HS-5 (cell line): ENCODE measurements at regions not wholly inside any gene's neighbourhood (a gene's known extent, or its start where the extent isn't known, plus 50 kb on each side); places are given as distances from the start of the nearest gene placed in this dataset.
"Not testable (repeated sequence)": the region's sequence is repeated elsewhere in the genome, so short reads cannot be mapped to it uniquely, and the experiment has no call there.

Experiments used
- DNase-seq: peaks from one replicate; pipeline ENCODE4 v3.0.0-alpha.2; 2012; ENCODE audit warnings: low read depth

DNA sequence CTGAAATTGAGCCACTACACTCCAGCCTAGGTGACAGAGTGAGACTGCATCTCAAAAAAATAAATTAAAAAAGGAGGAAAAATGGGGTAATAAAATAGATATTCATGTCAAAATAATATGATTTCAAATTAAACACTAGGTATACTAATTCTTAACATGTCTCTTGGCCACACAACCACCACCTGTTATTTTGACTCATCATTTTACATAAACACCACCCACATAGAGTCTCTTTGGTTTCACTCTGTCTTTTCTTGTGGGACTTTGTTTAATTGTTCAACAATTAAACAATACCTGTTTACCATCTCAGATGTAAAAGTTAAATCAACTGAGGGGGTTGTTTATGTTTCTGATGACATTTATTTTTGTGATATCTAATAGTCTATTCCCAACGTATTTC, 476.8 kb upstream of the ADGRB3 start:
- no peak for DNase-seq

DNA sequence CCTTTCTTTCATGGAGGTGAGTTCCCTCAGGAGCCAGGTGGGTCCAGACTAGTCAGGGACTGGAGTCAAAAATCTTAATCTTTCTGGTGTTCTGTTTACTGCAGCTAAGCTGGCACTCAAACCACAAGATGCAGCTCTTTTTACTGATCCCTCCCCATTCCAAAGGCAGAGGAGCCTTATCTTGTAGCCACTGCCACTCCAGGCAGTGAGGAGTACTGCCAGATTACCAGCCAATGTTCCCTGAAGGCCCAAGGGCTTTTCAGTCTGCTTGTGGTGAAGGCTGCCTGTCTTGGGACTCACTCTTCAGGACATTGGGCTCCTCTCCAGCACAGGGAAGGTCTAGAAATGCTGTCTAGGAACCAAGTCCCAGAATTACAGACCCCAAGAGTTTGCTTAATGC, 490.4 kb upstream of the ADGRB3 start:
- DNase-seq, result no peak

DNA sequence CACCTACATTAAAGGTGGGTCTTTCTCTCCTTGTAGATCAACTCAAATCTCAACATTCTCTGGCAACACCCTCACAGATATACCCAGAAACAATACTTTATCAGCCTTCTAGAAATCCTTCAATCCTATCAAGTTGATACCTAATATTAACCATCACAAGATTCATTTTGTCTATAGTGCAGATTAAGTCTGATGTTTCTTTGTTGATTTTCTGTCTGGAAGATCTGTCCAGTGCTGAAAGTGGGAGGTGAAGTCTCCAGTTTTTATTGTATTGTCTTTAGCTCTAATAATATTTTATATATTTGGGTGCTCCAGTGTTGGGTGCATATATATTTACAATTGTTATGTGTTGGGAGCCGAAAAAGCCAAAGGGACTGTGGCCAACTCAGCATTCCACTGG, 493.9 kb upstream of the ADGRB3 start:
- no peak for DNase-seq

DNA sequence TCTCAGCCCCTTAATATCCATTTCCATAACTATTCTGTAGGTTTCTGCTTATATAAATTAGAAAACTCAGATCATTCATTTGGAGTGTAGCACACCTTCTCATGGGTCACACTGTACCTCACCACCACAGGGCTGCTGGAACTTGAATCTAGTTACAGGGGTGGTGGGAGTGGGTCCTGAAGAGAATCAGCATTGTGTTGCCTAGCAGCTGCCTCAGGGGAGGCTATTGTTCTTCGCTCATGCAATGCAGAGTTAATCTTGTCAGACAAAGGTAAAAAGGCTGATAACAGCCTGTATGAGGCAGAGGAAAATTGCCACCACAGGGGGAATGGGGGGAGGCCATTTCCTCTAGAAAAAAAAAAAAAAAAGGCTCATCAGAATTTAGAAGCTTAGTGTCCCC, 496.0 kb upstream of the ADGRB3 start:
- DNase-seq, result no peak

DNA sequence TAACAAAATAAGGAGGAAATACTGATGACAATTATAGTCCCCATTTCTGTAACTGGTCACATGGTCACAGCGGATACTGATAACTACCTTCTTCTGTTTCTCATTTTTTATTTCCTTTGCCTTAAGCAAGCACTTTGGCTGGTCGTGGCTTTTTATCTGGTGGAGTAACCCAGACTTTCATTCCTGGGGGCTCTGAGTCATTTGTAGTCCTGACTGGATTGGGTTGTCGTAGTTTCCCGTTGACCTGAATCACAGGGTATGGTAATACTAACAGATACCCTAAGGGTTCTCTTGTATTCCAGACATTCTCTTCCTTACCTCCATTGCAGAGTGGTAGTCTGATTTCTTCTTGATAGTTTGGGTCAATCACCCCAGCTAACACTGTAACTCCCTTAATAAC, 500.3 kb upstream of the ADGRB3 start:
- DNase-seq, result no peak

DNA sequence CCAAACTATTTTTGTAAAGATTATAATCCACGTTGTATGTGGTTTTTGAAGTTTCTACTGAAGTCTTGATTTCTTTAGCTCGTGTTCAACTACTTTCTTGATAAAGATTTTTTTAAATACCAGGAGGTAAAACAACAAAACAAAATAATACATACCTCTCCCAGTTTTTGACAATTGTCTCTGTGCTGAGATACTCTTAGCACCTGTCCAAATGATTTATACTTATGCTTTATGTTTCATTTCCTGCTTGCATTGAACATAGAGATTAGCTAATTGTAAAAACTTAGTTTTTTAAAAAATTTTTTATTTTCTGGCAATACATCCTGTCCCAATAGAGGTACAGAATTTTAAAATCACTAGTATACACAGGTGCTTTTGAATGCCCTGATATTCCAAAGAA, 506.9 kb upstream of the ADGRB3 start:
- no peak for DNase-seq

DNA sequence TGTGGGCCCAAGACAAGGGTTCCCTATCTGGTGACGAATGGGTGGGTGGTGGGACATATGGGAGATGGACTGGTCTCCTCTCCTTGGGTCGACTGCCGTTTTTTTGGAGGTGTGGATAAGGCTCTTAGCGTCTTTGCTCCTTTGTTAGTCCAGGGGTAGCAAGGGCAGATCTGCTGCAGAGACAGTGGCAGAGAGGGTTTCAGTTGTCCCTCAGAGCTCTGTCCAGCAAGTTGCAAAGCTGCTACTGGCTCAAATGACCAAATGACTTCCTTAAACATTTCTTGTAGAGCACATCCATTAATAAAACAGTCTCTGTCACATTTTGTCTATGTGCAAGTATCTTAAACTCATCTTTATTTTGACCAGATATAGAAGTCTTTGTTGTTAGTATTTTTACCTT, 508.0 kb upstream of the ADGRB3 start:
- no peak for DNase-seq

DNA sequence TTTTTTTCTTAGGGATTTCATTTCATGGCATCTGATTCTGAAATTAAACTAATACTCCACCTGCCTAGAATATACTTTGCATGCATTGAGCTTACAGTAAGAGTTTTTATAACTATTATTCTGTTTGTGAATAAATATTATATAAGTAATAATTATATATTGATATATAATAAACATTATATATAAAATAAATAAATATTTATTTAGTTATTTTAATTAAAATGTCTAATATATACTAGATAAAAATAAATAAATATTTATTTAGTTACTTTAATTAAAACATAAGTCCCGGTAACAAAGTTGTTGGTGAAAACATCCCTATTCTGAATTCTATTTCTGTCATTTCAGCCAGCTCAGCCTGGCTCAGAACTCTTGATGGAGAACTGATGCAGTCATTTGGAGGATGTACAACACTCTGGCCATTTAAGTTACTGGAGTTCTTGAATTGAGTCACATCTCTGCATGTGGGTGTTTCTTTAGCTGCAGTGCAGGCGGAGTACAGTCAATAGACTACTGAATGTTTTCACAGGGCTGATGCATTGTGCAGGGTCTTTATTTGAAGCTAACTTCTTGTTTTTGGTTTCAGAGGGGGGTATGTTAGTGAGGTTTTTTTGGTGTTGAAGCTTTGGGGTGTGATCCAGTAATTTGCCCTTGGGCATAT, 508.9 kb upstream of the ADGRB3 start:
- DNase-seq, result no peak

DNA sequence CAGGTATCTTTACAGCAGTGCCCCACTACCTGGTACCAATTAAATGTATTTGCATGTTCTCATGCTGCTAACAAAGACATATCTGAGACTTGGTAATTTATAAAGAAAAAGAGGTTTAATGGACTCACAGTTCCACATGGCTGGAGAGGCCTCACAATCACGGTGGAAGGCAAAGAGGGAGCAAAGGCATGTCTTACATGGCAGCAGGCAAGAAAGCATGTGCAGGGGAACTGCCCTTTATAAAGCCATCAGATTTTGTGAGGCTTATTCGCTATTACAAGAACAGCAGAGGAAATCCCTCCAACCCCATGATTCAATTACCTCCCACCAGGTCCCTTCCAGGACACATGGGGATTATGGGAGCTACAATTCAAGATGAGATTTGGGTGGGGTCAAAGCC, 512.1 kb upstream of the ADGRB3 start:
- not testable (repeated sequence) for DNase-seq

DNA sequence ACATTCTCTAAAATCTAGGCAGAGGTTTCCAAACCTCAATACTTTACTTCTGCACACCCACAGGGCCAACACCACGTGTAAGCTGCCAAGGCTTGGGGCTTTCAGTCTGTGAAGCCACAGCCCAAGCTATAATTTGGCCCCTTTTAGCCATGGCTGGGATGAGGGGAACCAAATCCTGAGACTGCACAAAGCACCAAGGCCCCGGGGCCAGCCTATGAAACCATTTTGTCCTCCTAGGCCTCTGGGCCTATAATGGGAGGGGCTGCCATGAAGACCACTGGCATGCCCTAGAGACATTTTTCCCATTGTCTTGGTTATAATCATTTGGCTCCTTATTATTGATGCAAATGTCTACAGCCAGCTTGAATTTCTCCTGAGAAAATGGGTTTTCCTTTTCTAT, 513.0 kb upstream of the ADGRB3 start:
- no peak for DNase-seq

DNA sequence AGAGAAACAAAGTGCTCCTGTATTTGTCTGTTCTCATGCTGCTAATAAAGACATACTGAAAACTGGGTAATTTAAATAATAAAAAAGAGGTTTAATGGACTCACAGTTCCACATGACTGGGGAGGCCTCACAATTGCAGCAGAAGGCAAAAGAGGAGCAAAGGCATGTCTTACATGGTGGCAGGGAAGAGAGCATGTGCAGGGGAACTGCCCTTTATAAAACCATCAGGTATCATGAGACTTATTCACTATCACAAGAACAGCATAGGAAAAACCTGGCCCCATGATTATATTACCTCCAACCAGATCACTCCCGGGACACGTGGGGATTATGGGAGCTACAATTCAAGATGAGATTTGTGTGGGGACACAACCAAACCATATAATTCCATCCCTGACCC, 514.1 kb upstream of the ADGRB3 start:
- DNase-seq, result not testable (repeated sequence)

DNA sequence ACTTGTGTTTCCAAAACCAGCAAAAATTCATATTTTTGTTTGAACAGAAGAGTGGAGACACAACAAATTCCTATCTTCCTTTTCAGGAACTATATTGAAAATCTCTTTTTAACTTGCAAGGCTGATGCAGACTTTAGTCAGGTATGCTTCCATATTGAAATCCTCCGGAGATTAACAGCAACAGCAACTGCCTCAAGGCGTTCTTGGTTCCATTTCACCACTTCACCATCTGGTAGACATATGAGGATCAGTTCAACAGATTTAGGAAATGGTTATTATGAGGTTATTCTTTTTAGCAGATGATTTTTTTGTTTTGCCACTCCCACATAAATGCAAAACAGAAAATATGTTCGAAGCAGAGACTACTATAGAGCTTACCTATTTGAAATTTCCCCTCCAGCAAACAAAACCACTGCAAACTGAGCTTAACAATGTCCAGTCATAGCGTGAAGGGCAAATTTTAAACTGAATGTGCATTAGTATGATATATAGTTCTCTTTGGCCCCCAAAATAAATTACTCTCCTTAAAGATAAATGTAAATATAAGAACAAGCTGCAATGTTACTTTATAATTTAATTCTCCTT, 520.5 kb upstream of the ADGRB3 start:
- no peak for DNase-seq

DNA sequence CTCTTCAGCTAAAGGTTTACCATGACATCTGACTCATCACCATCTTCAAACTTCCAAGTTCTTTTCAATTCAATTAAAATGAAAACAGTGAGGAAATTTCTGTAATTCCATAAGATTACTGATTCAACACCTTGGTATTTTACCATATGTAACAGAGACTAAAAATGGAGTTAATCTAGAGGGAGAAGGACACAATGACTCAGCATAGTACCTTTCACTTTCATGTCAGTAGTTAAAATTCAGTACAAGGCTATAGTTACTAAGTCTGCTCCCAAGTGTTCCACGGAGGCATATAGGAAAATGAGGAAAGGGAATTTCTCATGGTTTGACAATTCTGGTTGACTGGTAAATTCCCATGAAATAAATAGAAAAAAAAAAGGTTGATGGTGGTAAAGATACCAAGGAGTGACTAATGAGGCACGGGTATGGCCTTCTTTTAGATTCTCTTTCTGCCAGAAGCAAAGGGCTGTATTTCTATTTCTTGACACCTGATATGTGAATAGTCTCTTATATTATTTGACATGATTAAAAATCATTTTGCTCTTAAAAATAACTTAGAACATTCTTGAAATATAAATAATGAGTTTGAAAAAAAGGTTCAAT, 526.7 kb upstream of the ADGRB3 start:
- peak; percentile 84 for DNase-seq

DNA sequence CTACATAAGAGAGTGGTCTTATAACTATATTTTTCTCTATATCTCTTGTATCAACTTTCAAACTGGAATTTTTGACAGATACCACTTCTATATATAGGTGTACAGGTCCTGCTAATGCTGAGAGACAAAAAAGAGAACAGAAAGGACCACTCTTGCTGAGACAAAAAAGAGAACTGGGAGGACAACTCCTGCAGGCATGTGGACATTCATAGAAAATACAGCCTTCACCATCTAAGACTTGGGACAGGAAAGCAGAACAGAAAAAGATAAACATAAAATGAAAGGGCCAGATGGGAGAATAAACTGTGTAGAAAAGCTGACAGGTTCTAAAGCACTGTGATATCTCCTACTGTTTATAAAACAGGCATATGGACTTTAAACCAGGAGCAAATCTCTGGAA, 541.0 kb upstream of the ADGRB3 start:
- DNase-seq, result no peak

DNA sequence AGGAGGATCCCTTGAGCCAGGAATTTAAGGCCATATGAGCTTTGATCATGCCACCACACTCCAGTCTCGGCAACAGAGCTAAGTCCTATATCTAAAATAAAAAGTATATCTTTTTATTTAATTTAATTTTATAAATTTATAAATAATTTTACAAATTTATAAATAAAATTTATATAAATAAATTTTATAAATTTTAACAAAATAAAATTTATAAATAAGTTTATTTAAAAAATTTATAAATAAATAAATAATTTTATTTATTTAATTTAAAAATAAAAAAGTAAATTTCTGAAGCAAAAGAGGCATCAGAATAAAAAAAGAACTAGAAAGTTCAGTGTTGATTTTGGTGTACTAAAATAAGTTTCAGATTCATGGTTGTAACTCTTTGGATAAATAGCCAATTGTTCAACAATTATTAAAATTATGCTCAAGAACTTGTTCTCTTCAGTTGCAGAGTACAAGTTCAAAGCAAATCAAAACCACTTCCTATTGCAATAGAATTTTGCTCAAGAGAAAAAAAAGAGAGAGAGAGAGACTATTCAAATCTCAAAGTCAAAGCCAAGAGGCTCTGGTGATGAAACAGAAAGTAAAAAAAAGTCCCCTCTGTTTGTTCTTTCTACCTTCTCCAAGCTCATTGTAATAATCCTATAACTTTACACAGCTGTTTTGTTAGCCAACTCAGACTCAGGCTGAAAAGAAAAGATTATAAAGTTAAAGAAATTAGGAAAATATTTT, 547.5 kb upstream of the ADGRB3 start:
- DNase-seq, result no peak

DNA sequence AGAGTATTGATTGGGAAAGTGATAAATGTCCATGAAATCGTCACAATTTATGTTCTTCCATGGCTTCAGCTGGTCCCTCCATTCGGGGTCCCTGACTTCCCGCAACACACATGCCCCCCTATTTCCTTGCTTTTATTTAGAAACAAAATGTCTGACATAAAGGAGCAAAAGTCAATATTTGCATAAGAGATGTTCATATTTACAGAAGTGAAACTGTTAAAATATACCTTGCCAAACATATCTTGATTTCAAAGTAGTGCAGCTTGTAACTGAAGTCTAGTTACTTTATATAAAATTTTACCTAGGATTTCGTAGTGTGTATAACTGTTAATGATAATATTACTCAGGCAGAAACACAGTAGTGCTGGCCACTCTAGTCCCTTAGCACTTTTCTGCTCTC, 548.9 kb upstream of the ADGRB3 start:
- no peak for DNase-seq

DNA sequence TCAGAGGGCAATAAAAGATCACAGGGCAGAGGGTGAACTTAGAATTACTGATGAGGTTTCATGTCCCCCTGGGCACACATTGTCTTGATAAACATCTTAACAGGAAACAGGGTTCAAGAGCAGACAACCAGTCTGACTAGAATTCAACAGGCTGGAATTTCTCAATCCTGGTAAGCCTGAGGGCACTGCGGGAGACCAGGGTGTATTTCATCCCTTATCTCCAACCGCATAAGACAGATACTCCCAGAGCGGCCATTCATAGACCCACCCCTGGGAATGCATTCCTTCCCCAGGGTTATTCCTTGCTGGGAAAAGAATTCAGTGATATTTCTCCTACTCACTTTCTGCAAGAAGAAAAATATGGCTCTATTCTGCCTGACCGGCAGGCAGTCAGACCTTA, 549.5 kb upstream of the ADGRB3 start:
- DNase-seq, result not testable (repeated sequence)

DNA sequence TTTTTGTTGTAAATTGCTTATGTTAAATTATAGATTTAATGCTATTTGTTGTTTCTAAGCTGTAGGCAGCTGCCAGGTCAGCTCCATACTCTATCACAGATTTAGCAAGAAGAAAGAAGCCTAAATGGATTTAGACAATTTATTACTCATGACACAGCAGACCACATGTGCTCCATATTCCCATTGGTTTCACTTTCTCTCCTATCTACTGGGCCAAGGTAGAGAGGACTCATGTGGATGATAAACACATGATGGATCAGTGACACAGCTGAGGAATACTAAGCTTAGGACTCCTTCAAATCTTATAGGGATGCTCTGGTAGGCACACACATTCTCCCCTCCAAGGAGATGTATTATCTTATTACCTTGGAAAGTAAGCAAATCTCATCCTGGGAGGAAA, 553.0 kb upstream of the ADGRB3 start:
- no peak for DNase-seq

DNA sequence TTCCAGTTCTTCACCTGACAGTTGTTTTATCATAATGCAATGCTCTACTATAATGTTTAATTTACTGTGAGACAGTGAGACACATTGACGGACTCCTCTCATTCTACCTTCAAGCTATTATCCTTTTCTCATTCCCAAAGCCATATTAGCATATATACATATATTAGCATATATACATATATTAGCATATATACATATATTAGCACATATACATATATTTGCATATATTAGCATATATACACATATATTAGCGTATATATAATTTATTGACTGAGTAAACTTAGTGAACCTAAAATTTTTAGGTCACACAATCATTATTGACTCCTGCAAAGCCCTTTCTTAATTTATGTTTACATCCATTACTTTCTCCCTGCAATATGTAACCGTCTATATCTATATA, 555.0 kb upstream of the ADGRB3 start:
- DNase-seq, result no peak

DNA sequence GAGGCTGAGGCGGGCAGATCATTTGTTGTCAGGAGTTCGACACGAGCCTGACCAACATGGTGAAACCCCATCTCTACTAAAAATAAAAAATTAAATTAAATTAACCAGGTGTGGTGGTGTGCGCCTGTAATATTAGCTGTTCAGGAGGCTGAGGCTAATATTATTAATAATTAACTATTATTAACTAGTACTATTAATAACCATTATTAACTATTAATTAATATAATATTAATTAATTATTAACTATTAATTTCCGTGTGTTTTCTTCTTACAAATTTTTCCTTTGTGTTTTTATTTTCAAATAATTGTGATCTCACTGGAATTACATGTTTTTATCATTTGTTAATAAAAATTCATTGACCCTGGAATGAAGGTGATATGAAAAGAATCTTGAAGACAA, 557.4 kb upstream of the ADGRB3 start:
- DNase-seq, result no peak

DNA sequence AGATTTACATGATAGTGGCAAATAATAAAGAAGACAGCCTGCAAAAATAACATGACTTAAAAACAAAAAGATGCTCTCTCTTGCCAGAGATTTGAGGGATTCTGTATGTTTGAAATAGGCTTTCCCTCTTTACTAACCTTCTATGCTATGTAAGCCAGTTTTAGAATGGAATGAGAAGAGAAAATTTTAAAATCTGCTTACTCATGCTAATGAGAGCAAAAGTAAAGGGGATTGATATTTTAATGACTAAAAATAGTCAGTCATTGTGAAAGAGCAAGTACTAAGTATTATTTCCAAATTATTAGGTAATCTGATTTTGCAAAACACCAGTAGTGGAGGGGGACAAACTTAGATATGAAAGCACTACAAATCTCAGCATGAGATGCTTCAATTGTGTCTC, 563.3 kb upstream of the ADGRB3 start:
- no peak for DNase-seq

DNA sequence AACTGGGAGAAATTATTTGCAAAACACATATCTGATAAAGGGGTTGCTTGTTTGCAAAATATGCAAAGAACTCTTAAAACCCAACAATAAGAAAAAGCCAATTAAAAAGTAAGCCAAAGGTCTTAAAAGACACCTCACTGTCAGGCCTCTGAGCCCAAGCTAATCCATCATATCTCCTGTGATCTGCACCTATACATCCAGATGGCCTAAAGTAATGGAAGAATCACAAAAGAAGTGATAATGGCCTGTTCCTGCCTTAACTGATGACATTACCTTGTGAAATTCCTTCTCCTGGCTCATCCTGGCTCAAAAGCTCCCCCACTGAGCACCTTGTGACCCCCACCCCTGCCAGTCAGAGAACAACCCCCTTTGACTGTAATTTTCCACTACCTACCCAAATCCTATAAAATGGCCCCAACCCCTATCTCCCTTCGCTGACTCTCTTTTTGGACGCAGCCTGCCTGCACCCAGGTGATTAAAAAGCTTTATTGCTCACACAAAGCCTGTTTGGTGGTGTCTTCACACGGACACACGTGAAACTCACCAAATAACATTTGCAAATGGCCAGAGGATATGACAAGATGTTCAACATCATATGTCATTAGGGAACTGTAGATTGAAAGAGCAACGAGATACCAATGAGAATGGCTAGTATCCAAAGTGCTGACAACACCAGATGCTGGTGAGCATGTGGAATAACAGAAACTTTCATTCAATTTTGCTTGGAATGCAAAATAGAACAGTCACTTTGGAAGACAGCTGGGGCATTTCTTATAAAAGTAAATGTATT, 565.0 kb upstream of the ADGRB3 start:
- no peak for DNase-seq

DNA sequence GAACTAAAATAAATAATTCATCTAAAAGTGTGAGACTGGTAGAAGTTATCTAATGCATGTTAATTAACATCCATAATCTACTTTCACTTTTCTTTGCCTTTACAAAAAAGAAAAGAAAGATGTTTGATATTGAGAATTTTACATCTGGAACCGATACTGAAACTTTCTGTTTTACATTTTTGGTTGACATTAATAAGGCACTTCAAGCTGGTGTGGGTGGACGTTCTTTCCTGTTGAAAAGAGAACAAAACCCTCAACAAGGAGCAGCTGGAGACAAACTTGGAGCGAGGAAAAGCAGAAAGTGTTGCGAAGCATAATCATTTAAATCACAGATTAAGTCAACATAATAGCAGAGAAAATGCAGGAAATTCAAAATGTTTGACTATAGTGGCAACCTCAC, 575.2 kb upstream of the ADGRB3 start:
- DNase-seq, result no peak
